Esophagus squamous epithelium (tissue), 5 donors: ENCODE measurements at regions not wholly inside any gene's neighbourhood (a gene's known extent, or its start where the extent isn't known, plus 50 kb on each side); places are given as distances from the start of the nearest gene placed in this dataset.

Experiments used
- DNase-seq: peaks from one replicate; lab custom pipeline; 2025; lab: John Stamatoyannopoulos, UW
- H3K27ac ChIP-seq, 4 donors: fragments of 200-600 bp; sonication (generic); one replicate each; pipeline ENCODE4 v1.5.1; 2016 to 2019; ENCODE audit warnings: mild to moderate bottlenecking in 1 of 4
- H3K27me3 ChIP-seq, 4 donors: fragments of 200-600 bp; sonication (generic); 1 replicate in 3 of 4; 2 replicates in 1 of 4; pipeline versions ENCODE4 v1.5.1 to v1.6.0; 2017 to 2021; ENCODE audit warnings: antibody characterized with exemption in 1 of 4
- H3K36me3 ChIP-seq, 3 donors: fragments of 200-600 bp; sonication (generic); one replicate each; pipeline ENCODE4 v1.5.1; 2016 to 2019
- H3K4me1 ChIP-seq, 3 donors: fragments of 200-600 bp; sonication (generic); one replicate each; pipeline ENCODE4 v1.5.1; 2017 to 2019
- H3K4me3 ChIP-seq, 4 donors: fragments of 200-600 bp; sonication (generic); 1 replicate in 3 of 4; 2 replicates in 1 of 4; pipeline ENCODE4 v1.5.1; 2016 to 2019; ENCODE audit warnings: mild to moderate bottlenecking in 2 of 4, moderate library complexity in 1 of 4
- H3K9me3 ChIP-seq, 3 donors: fragments of 200-600 bp; sonication (generic); one replicate each; pipeline ENCODE4 v1.5.1; 2016 to 2019
- POLR2A ChIP-seq, 4 donors: fragments of 450-650 bp; IDR thresholded peaks; one replicate each; pipeline ENCODE4 v1.6.1; 2017; ENCODE audit warnings: antibody characterized with exemption in 4 of 4, mild to moderate bottlenecking in 4 of 4, moderate library complexity in 3 of 4
- whole genome bisulfite sequencing, 2 donors: methylation state at CpG; one replicate each; pipeline ENCODE4 v1.1.5; 2018; 5-methylcytosine and 5-hydroxymethylcytosine counted together
- intact Hi-C: fragments of 100-400 bp; cut with DNase I; formaldehyde crosslinking; loops from one replicate; pipeline ENCODE4 v1.15.0; 2022
- TF ChIP-seq, protein P1 (sequence below), 6 experiments: fragments of 450-650 bp in 4 of 6; fragments of 200-600 bp in 2 of 6; sonication (generic) in 2 of 6; IDR thresholded peaks; one replicate each; pipeline ENCODE4 v1.5.1; 2016 to 2019; ENCODE audit warnings: antibody characterized with exemption in 6 of 6, mild to moderate bottlenecking in 4 of 6, moderate library complexity in 4 of 6
- donor health status: DM: yes; HTN: yes; CAD: no.

- 67 to 74% methylated on average over 7 of the region's 7 CpGs for WGBS, 2 donors
- no peak overlapping the region for H3K27ac ChIP-seq
- TF ChIP-seq POLR2A (IDR thresholded peaks at IDR 0.05), result no peak
- TF ChIP-seq, protein P1, sequence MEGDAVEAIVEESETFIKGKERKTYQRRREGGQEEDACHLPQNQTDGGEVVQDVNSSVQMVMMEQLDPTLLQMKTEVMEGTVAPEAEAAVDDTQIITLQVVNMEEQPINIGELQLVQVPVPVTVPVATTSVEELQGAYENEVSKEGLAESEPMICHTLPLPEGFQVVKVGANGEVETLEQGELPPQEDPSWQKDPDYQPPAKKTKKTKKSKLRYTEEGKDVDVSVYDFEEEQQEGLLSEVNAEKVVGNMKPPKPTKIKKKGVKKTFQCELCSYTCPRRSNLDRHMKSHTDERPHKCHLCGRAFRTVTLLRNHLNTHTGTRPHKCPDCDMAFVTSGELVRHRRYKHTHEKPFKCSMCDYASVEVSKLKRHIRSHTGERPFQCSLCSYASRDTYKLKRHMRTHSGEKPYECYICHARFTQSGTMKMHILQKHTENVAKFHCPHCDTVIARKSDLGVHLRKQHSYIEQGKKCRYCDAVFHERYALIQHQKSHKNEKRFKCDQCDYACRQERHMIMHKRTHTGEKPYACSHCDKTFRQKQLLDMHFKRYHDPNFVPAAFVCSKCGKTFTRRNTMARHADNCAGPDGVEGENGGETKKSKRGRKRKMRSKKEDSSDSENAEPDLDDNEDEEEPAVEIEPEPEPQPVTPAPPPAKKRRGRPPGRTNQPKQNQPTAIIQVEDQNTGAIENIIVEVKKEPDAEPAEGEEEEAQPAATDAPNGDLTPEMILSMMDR (IDR thresholded peaks at IDR 0.05), result no peak
These were observed 572.8 kb downstream of the TLE1 start for GRCh38 chr9:81116340-81117137.

DNA sequence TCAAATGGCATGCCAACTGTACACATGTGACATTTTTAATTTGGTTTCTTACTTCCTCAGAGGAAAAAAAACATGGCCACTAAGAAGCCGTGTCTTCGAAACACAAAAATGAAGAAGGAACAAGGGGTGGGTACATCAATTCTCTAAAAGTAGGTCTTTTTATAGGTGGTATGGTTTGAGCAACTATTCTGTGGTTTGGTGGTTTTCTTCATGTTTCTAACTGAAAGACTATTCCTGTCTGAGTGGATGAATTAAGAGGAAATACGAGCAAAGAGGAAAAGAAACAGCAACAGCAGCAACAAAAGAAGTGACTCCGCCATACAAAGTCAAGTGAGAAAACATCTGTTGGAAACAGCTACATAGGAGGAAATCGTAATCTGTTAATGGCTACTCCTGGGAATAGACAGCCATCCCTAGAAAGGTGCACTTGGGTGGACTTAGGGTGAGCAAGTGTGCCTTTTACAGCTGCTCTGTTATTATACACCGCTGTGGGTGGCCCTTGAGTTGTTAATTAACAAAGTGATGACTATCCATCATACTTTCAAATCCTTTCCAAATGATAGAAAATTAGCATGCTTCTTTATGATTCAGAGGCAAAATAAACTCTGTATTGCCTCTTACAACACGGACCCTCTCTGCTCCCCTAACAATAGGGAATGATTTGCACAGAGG lies 575.8 kb downstream of the TLE1 start:
- H3K27me3 ChIP-seq, result no peaks in the 10 kb centered on the region
- intact Hi-C loops, result no loop called here
- no peak overlapping the region for H3K27ac ChIP-seq
- 58 to 76% methylated on average over 7 of the region's 7 CpGs for WGBS, 2 donors
- H3K4me3 ChIP-seq, result no peak overlapping the region
- no peaks in the 10 kb centered on the region for H3K9me3 ChIP-seq
- DNase-seq, result no peak
- TF ChIP-seq, protein P1 (IDR thresholded peaks at IDR 0.05), result no peak
- no peak for TF ChIP-seq POLR2A (IDR thresholded peaks at IDR 0.05)
- H3K4me1 ChIP-seq, result peaks cover 0 to 6% (median 0%) of the 10 kb centered on the region in 3 donors
- no peaks in the 10 kb centered on the region for H3K36me3 ChIP-seq

More at GRCh38 chr9:81116340-81117137, 572.8 kb downstream of the TLE1 start:
- Histone ChIP-seq H3K27me3 (no peaks in the 10 kb centered on the region), H3K4me3 (no peak overlapping the region), H3K9me3 (no peaks in the 10 kb centered on the region), H3K36me3 (no peaks in the 10 kb centered on the region), H3K4me1 (peaks cover 0 to 6% (median 0%) of the 10 kb centered on the region in 3 donors)
- intact Hi-C loops, result no loop called here
- no peak for DNase-seq

DNA sequence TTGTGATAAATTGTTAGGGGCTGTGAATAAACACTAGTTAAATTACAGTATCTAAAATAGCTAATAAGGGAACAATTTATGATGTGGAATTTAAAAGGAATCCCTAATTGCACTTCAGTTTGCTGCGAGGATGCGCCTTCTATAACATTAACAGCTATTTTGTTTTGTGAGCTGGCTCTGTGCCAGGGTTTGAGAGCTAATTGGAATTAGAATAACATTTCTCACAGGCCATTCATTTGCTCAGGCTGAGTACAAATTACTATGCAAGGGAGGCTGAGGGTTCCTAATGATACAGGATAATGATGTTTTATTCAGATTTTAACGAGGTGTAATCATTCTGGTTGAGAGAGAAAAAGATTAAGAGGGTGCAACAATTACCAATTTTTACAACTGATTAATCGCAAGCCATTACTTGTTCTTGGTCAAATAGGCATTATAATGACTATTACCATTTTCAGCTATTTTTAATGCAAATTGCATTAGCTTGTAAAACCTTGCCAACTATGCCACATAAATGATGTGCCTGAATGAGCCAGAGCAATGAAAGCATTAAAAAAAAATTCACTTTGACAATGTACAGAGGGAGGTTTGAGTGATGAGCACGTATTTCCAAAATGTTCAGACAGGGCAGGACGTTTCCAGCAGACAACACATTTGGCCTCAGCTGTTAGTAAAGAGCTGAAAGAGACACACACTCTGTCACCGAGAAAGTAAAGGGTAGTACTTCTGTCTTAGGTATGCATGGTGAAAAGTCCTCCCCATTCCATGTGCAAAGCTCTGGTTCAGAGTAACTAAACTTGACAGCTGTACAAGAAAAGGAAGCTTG lies 576.5 kb downstream of the TLE1 start:
- Histone ChIP-seq H3K4me3 (no peak overlapping the region), H3K36me3 (no peaks in the 10 kb centered on the region), H3K4me1 (peaks cover 0 to 6% (median 0%) of the 10 kb centered on the region in 3 donors), H3K27me3 (no peaks in the 10 kb centered on the region), H3K9me3 (no peaks in the 10 kb centered on the region), H3K27ac (no peak overlapping the region)
- 52 to 64% methylated on average over 7 of the region's 7 CpGs for WGBS, 2 donors
- TF ChIP-seq POLR2A (IDR thresholded peaks at IDR 0.05), result no peak
- TF ChIP-seq, protein P1 (IDR thresholded peaks at IDR 0.05), result no peak
- intact Hi-C loops, result no loop called here
- DNase-seq, result no peak

DNA sequence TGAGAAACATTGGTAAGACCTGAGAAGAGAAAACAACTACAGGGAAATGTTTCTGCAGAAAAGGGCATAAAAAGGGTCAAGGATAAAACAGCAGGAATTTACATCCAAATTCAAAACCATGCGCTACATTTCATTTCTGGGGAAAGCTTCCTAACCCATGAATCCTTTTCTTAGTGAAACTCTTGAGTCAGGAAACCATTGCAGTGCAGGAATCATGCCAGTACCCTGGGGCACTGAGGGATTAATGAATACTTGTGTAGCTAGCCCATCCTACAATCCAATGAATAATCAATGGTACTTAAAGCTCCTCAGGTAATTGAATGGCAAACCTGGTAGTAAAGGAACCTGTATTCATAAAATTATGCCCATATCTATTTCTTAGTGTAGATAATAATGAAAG lies 580.5 kb downstream of the TLE1 start:
- intact Hi-C loops, result no loop called here
- no peak for DNase-seq
- Histone ChIP-seq H3K36me3 (no peaks in the 10 kb centered on the region), H3K27me3 (no peaks in the 10 kb centered on the region), H3K4me1 (no peaks in the 10 kb centered on the region), H3K9me3 (no peaks in the 10 kb centered on the region), H3K4me3 (no peak overlapping the region), H3K27ac (no peak overlapping the region)
- no peak for TF ChIP-seq POLR2A (IDR thresholded peaks at IDR 0.05)
- TF ChIP-seq, protein P1 (IDR thresholded peaks at IDR 0.05), result no peak
- 72 to 82% methylated on average over 1 of the region's 1 CpG for WGBS, 2 donors
